Activated CD8-positive, alpha-beta memory T cell treated with anti-CD3 and anti-CD28 coated beads for 1 hour (primary cell): ENCODE measurements at regions not wholly inside any gene's neighbourhood (a gene's known extent, or its start where the extent isn't known, plus 50 kb on each side); places are given as distances from the start of the nearest gene placed in this dataset.
A peak's percentile ranks its signal among the peaks of the same experiment; 100 is the strongest.

Source experiments
- DNase-seq, 2 donors: peaks; one replicate each; pipeline ENCODE4 v3.0.0-alpha.2; 2020; ENCODE audit warnings: low read depth in 1 of 2; ENCODE audit errors: extremely low read depth in 1 of 2

- DNase-seq = peak; percentile 46 to 58
These were observed 50.7 kb upstream of the SLC30A5 start for GRCh38 chr5:69042915-69043654.

- no peak for DNase-seq
These were observed 50.2 kb upstream of the SLC30A5 start for GRCh38 chr5:69043655-69043996.
